ENCODE measurements at regions not wholly inside any gene's neighbourhood (a gene's known extent, or its start where the extent isn't known, plus 50 kb on each side); places are given as distances from the start of the nearest gene placed in this dataset.

DNA sequence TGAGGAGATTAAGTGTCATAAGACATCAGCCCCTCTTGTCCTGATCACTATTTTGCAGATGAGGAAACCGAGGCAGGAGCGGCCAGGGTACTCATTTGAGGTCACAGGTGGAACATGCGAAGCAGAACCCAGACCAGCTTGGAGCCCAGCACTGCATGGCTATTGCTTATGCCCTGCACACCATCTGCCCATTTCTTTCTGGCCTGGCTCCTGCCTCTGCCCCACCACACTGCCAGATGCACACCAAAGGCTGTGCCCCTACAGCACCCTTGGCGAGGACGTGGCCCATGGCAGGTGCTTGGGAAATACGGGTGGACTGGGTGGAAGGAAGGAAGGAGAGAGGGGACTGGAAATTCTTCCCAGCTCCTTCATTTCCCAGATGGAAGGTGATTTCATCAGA lies 222.9 kb downstream of the CTTN start:
- no peaks in the 10 kb centered on the region for H4K20me1 ChIP-seq (ENCODE audit: control insufficient read depth, extremely low read depth, insufficient read depth, low read length)
- no peaks in the 10 kb centered on the region for H3K9me3 ChIP-seq (ENCODE audit: control insufficient read depth, insufficient read depth, low read depth, low read length)
- no peaks in the 10 kb centered on the region for H3K36me3 ChIP-seq (ENCODE audit: control insufficient read depth, insufficient read depth, low read length)
- H3K9ac ChIP-seq (ENCODE audit: insufficient read depth, low read length), result no peak overlapping the region
- TF ChIP-seq EZH2 (IDR thresholded peaks at IDR 0.05; ENCODE audit: low read length, missing control alignments), result no peak
- TF ChIP-seq, protein P1, sequence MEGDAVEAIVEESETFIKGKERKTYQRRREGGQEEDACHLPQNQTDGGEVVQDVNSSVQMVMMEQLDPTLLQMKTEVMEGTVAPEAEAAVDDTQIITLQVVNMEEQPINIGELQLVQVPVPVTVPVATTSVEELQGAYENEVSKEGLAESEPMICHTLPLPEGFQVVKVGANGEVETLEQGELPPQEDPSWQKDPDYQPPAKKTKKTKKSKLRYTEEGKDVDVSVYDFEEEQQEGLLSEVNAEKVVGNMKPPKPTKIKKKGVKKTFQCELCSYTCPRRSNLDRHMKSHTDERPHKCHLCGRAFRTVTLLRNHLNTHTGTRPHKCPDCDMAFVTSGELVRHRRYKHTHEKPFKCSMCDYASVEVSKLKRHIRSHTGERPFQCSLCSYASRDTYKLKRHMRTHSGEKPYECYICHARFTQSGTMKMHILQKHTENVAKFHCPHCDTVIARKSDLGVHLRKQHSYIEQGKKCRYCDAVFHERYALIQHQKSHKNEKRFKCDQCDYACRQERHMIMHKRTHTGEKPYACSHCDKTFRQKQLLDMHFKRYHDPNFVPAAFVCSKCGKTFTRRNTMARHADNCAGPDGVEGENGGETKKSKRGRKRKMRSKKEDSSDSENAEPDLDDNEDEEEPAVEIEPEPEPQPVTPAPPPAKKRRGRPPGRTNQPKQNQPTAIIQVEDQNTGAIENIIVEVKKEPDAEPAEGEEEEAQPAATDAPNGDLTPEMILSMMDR (conservative IDR thresholded peaks at IDR 0.05 in 1 of 2, IDR thresholded peaks at IDR 0.05 in 1 of 2; ENCODE audit: low read depth in 1 of 2, low read length in 2 of 2), result no peak
- no peaks in the 10 kb centered on the region for H3K27me3 ChIP-seq (ENCODE audit: control insufficient read depth, insufficient read depth, low read length)
- no peak overlapping the region for H2AFZ ChIP-seq (ENCODE audit: low read length)
- no peak overlapping the region for H3K4me2 ChIP-seq (ENCODE audit: extremely low read depth, insufficient read depth, low read length)
- no peak for DNase-seq (ENCODE audit: low read depth in 2 of 2)
- no peak overlapping the region for H3K4me3 ChIP-seq (replicated peaks in 1 of 4; ENCODE audit: control extremely low read depth in 1 of 4, insufficient read depth in 1 of 4, low read depth in 3 of 4, low read length in 4 of 4)
- H3K27ac ChIP-seq (ENCODE audit: insufficient read depth, low read length), result no peak overlapping the region
- no peaks in the 10 kb centered on the region for H3K79me2 ChIP-seq (ENCODE audit: control insufficient read depth, insufficient read depth, low read length)
- no peaks in the 10 kb centered on the region for H3K4me1 ChIP-seq (ENCODE audit: control insufficient read depth, extremely low read depth, insufficient read depth, low read length)

- Histone ChIP-seq H4K20me1 (ENCODE audit: control insufficient read depth, extremely low read depth, insufficient read depth, low read length) (no peaks in the 10 kb centered on the region), H3K27me3 (ENCODE audit: control insufficient read depth, insufficient read depth, low read length) (no peaks in the 10 kb centered on the region), H3K27ac (ENCODE audit: insufficient read depth, low read length) (no peak overlapping the region), H3K9me3 (ENCODE audit: control insufficient read depth, insufficient read depth, low read depth, low read length) (no peaks in the 10 kb centered on the region), H2AFZ (ENCODE audit: low read length) (no peak overlapping the region), H3K79me2 (ENCODE audit: control insufficient read depth, insufficient read depth, low read length) (no peaks in the 10 kb centered on the region), H3K36me3 (ENCODE audit: control insufficient read depth, insufficient read depth, low read length) (no peaks in the 10 kb centered on the region), H3K9ac (ENCODE audit: insufficient read depth, low read length) (no peak overlapping the region), H3K4me3 (replicated peaks in 1 of 4; ENCODE audit: control extremely low read depth in 1 of 4, insufficient read depth in 1 of 4, low read depth in 3 of 4, low read length in 4 of 4) (no peak overlapping the region), H3K4me2 (ENCODE audit: extremely low read depth, insufficient read depth, low read length) (no peak overlapping the region), H3K4me1 (ENCODE audit: control insufficient read depth, extremely low read depth, insufficient read depth, low read length) (no peaks in the 10 kb centered on the region)
- TF ChIP-seq, protein P1 (conservative IDR thresholded peaks at IDR 0.05 in 1 of 2, IDR thresholded peaks at IDR 0.05 in 1 of 2; ENCODE audit: low read depth in 1 of 2, low read length in 2 of 2), result no peak
- no peak for TF ChIP-seq EZH2 (IDR thresholded peaks at IDR 0.05; ENCODE audit: low read length, missing control alignments)
- DNase-seq (ENCODE audit: low read depth in 2 of 2), result no peak
These were observed 223.8 kb downstream of the CTTN start for GRCh38 chr11:70622091-70622490.

DNA sequence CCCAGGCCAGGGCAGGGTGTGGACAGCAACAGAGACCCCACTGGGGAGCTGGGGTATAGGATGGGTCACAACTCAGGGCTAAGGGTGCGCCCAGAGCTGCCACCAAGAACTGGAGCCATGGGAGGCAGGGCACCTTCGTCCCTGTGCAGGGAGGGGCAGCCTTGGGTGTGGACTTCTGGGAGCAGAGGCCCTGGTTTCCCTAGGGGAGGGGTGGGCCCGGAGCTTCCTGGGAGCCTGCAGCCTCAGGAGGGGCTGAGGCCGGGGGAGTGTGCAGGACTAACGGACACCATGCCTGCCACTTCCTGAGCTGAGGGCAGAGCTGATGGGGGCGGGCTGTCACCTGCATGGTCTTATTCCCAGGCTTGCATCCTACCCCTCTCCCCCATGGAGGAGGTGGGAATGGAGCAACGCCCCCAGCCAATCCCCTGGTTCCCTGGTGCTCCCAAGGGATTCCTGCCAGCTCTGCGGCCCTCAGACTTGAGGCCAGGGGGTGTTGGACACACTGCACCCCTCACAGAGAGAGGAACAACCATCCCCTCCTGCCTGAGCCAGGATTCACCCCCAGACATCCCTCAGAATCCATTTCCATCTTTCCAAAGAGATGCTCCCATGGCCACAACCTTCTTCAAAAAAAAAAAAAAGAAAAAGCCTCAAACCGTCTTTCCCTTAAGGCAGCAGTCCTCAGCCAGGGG lies 225.7 kb downstream of the CTTN start:
- Histone ChIP-seq H3K79me2 (ENCODE audit: control insufficient read depth, insufficient read depth, low read length) (no peaks in the 10 kb centered on the region), H3K9me3 (ENCODE audit: control insufficient read depth, insufficient read depth, low read depth, low read length) (no peaks in the 10 kb centered on the region), H3K4me3 (replicated peaks in 1 of 4; ENCODE audit: control extremely low read depth in 1 of 4, insufficient read depth in 1 of 4, low read depth in 3 of 4, low read length in 4 of 4) (no peak overlapping the region), H3K27me3 (ENCODE audit: control insufficient read depth, insufficient read depth, low read length) (no peaks in the 10 kb centered on the region), H3K27ac (ENCODE audit: insufficient read depth, low read length) (no peak overlapping the region), H3K4me2 (ENCODE audit: extremely low read depth, insufficient read depth, low read length) (no peak overlapping the region), H3K9ac (ENCODE audit: insufficient read depth, low read length) (no peak overlapping the region), H3K4me1 (ENCODE audit: control insufficient read depth, extremely low read depth, insufficient read depth, low read length) (no peaks in the 10 kb centered on the region), H4K20me1 (ENCODE audit: control insufficient read depth, extremely low read depth, insufficient read depth, low read length) (no peaks in the 10 kb centered on the region), H3K36me3 (ENCODE audit: control insufficient read depth, insufficient read depth, low read length) (no peaks in the 10 kb centered on the region), H2AFZ (ENCODE audit: low read length) (no peak overlapping the region)
- no peak for DNase-seq (ENCODE audit: low read depth in 2 of 2)
- TF ChIP-seq EZH2 (IDR thresholded peaks at IDR 0.05; ENCODE audit: low read length, missing control alignments), result no peak
- TF ChIP-seq, protein P1 (conservative IDR thresholded peaks at IDR 0.05 in 1 of 2, IDR thresholded peaks at IDR 0.05 in 1 of 2; ENCODE audit: low read depth in 1 of 2, low read length in 2 of 2), result no peak
